ENCODE measurements at regions not wholly inside any gene's neighbourhood (a gene's known extent, or its start where the extent isn't known, plus 50 kb on each side); places are given as distances from the start of the nearest gene placed in this dataset.

GRCh38 chr11:112661146-112661545 lies 300.1 kb upstream of the NCAM1 start:
- 81 to 84% (median 84%) methylated on average over 1 of the region's 1 CpG for whole genome bisulfite sequencing, 3 donors
- H3K27me3 ChIP-seq, result no peaks in the 10 kb centered on the region
- intact Hi-C loops (cut with DNase I), result no loop called here
- no peaks in the 10 kb centered on the region for H3K9me3 ChIP-seq
- H3K27ac ChIP-seq, result no peak overlapping the region
- peaks cover 4% of the 10 kb centered on the region for H3K4me1 ChIP-seq (ENCODE audit: insufficient read depth)
- no peaks in the 10 kb centered on the region for H3K36me3 ChIP-seq
- DNase-seq, result no peak
- TF ChIP-seq POLR2A (IDR thresholded peaks at IDR 0.05) (no peak), CTCF (IDR thresholded peaks at IDR 0.05) (no peak), EP300 (IDR thresholded peaks at IDR 0.05) (no peak)
- no peak overlapping the region for H3K4me3 ChIP-seq

GRCh38 chr11:112661571-112661970 lies 299.6 kb upstream of the NCAM1 start:
- TF ChIP-seq CTCF (IDR thresholded peaks at IDR 0.05) (no peak), POLR2A (IDR thresholded peaks at IDR 0.05) (no peak), EP300 (IDR thresholded peaks at IDR 0.05) (no peak)
- H3K27ac ChIP-seq, result no peak overlapping the region
- no peaks in the 10 kb centered on the region for H3K9me3 ChIP-seq
- no peaks in the 10 kb centered on the region for H3K4me1 ChIP-seq (ENCODE audit: insufficient read depth)
- intact Hi-C loops (cut with DNase I), result no loop called here
- no peaks in the 10 kb centered on the region for H3K27me3 ChIP-seq
- WGBS, 3 donors, result 92 to 93% (median 93%) methylated on average over 4 of the region's 4 CpGs
- no peak for DNase-seq
- no peak overlapping the region for H3K4me3 ChIP-seq
- no peaks in the 10 kb centered on the region for H3K36me3 ChIP-seq

GRCh38 chr11:112662554-112662953 lies 298.7 kb upstream of the NCAM1 start:
- no peak for TF ChIP-seq CTCF (IDR thresholded peaks at IDR 0.05)
- no peak for TF ChIP-seq POLR2A (IDR thresholded peaks at IDR 0.05)
- no peak for TF ChIP-seq EP300 (IDR thresholded peaks at IDR 0.05)
- no peak for DNase-seq
- H3K9me3 ChIP-seq, result no peaks in the 10 kb centered on the region
- H3K27me3 ChIP-seq, result no peaks in the 10 kb centered on the region
- WGBS, 3 donors, result 90 to 98% (median 94%) methylated on average over 2 of the region's 2 CpGs
- intact Hi-C loops (cut with DNase I), result no loop called here
- no peak overlapping the region for H3K27ac ChIP-seq
- H3K4me1 ChIP-seq (ENCODE audit: insufficient read depth), result no peaks in the 10 kb centered on the region
- no peak overlapping the region for H3K4me3 ChIP-seq
- H3K36me3 ChIP-seq, result no peaks in the 10 kb centered on the region

- H3K4me3 ChIP-seq, result no peak overlapping the region
- intact Hi-C loops (cut with DNase I), result no loop called here
- no peaks in the 10 kb centered on the region for H3K36me3 ChIP-seq
- no peaks in the 10 kb centered on the region for H3K27me3 ChIP-seq
- no peak overlapping the region for H3K27ac ChIP-seq
- H3K4me1 ChIP-seq (ENCODE audit: insufficient read depth), result no peaks in the 10 kb centered on the region
- no peaks in the 10 kb centered on the region for H3K9me3 ChIP-seq
- no peak for DNase-seq
- TF ChIP-seq POLR2A (IDR thresholded peaks at IDR 0.05) (no peak), EP300 (IDR thresholded peaks at IDR 0.05) (no peak), CTCF (IDR thresholded peaks at IDR 0.05) (no peak)
- WGBS, 3 donors, result 81 to 89% (median 82%) methylated on average over 4 of the region's 4 CpGs
These were observed 297.1 kb upstream of the NCAM1 start for GRCh38 chr11:112663947-112664634.

Measured in ovary (tissue), 7 donors.